Choroid plexus epithelial cell (primary cell): ENCODE measurements at regions not wholly inside any gene's neighbourhood (a gene's known extent, or its start where the extent isn't known, plus 50 kb on each side); places are given as distances from the start of the nearest gene placed in this dataset.

Experiments
- DNase-seq: peaks from one replicate; pipeline ENCODE4 v3.0.0-alpha.2; 2010; ENCODE audit warnings: low read depth
- H3K4me3 ChIP-seq: 2 replicates; pipeline ENCODE4 v1.5.1; 2011; ENCODE audit warnings: low read depth, mild to moderate bottlenecking, control low read depth, low read length, moderate library complexity
- TF ChIP-seq, protein P1 (sequence below): conservative IDR thresholded peaks from 2 replicates; pipeline ENCODE4 v1.5.1; 2011; ENCODE audit warnings: low read depth, mild to moderate bottlenecking, control low read depth, inconsistent platforms, low read length, moderate library complexity

DNA sequence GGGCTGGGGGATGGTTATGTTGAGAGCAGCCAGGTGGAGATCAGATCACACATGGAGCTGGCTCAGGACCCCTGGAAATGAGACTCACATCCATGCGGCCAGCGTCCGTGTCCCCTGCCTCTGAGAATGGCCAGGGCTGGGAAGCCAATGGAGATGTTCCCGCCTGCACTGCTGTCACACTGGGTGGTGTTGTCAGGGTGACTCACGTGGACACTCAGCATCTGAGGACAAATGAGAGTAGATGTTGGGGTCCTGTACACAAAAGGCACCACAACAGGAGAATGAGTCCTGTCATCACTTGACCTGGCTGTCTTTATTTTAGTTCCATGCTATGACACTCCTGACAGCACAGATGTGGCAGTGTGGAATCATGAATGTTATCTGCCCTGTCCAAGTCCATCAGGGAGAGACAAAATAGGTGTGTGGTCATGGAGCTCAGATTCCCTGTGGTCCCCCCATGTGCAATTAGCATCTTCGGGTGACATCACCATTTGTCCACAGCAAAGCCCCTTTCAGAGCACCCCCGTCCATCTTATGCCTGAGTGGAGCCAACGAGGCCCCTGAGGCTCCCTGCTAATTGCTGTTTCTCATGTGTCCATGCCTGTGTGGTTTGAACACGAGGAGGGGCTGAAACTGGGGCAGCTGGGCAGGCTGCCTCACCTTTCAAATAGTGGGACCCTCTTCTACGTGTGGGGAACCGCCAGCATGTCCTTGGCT, 393.5 kb downstream of the AACS start:
- TF ChIP-seq, protein P1, sequence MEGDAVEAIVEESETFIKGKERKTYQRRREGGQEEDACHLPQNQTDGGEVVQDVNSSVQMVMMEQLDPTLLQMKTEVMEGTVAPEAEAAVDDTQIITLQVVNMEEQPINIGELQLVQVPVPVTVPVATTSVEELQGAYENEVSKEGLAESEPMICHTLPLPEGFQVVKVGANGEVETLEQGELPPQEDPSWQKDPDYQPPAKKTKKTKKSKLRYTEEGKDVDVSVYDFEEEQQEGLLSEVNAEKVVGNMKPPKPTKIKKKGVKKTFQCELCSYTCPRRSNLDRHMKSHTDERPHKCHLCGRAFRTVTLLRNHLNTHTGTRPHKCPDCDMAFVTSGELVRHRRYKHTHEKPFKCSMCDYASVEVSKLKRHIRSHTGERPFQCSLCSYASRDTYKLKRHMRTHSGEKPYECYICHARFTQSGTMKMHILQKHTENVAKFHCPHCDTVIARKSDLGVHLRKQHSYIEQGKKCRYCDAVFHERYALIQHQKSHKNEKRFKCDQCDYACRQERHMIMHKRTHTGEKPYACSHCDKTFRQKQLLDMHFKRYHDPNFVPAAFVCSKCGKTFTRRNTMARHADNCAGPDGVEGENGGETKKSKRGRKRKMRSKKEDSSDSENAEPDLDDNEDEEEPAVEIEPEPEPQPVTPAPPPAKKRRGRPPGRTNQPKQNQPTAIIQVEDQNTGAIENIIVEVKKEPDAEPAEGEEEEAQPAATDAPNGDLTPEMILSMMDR = no peak
- no peak for DNase-seq
- no peak overlapping the region for H3K4me3 ChIP-seq

DNA sequence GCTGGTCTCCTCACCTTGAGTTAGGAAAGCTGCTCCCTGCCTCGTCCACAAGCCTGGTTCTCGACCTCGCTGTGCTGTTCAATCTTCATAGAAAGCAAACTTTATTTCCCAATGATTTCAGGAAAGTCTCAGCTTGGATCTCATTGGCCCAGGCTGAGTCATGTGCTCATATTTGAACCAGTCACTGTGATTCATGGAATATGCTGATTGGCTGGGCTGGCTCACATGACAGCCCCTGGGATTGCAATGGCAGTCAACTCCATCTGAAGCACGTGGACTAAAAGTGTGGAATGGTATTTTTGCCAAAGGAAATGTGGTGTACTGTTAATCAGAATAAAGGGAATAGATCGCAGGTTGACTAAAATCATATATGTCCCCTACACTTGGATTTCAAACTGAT, 396.6 kb downstream of the AACS start:
- H3K4me3 ChIP-seq = no peak overlapping the region
- DNase-seq = no peak
- TF ChIP-seq, protein P1 = no peak

DNA sequence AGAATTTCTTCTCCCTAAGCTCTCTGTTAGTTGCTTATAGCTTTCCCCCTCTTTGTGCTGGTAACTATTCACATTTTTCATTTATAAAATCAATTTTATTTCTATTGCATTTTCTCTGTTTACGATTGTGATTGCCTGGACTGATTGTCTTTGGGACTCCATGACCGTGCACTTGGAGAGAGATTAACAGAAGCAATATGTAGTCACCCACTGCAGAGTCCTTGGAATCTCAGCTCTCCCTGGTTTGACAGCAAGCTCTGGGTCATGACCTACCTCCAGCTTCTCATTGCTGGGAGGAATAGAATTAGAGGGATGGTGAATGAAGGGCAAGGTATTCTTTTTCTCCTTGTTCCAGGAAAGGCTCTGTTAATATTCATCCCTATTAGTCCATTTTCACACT, 398.2 kb downstream of the AACS start:
- TF ChIP-seq, protein P1 = no peak
- H3K4me3 ChIP-seq = no peak overlapping the region
- no peak for DNase-seq

DNA sequence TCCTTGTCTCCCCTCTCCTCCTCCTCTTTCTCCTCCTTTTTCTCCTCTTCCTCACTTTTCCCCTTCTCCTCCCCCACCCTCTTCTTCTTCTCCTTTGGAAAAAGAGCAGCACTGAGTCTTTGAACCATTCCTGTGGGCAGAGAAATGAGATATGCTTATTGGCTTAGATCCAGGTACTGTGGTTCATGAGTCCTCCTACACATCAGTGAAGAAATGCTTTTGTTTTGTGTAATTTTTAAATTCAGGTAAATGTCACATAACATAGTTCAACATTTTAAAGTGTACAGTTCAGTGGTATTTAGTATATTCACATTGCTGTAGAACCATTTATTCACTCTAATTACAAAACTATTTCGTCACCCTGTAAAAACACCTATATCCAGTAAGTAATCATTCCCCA, 402.1 kb downstream of the AACS start:
- no peak overlapping the region for H3K4me3 ChIP-seq
- TF ChIP-seq, protein P1 = no peak
- no peak for DNase-seq

DNA sequence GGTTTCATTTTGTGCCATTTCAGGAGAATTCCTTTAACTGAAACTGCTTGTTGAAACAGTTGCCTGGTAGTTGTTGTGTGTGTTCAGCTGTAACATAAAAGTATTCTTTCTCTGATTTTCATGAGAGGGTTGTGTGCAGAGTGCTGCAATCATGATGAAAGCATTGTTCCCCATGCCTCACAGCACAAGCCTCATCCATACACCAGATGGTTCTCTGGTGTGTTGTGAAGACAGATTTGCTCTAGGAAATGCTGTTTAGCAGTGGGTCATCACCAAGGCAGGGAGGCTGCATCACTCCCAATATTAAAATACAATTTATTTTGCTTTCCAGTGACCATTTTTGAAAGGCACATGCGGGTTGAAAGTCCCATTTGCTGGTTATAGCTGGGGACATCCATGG, 404.4 kb downstream of the AACS start:
- TF ChIP-seq, protein P1 = no peak
- DNase-seq = no peak
- no peak overlapping the region for H3K4me3 ChIP-seq

DNA sequence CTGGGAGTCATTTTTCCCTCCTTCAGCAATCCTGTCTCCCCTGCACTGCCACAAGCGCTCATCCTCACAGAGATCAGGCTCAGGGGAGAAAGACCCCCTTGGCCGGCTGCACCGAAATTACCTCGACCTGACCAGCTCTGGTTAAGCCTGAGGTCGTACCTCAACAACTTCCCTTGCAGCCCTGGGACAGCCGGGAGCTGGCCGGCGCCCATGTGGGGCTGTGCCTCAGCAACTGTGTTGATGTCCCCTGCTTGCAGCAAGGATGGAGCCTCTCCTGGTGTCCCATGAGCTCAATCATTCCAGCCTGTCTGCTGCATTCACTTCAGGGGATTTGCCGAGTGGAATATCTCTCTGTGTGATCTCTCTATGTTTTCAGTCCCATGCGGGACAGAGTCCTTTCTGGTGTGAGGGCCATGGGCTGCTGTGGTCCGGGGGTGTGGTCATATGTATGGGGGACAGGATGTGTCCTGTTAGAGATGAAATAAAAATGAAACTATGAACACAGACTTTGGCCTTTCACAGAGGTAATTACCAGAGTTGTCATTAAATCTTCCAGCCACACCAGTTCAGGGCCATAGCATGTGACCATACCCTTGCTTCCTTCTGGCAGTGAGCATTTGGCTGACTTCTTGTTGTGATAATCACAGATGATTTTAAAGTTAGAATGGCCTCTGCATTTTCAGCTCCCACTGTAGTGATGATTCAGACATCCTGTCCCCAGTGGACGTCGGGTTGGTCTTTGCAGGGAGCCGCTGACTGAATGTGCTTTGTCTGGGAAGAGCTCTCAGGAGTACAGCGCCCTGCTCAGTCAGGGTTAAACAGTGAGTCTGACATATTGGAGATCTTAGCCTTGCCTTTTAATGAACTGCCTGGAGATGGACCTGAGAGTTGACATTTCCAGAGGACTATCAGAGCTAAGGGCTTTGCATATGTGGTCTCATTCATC, 405.9 kb downstream of the AACS start:
- no peak overlapping the region for H3K4me3 ChIP-seq
- TF ChIP-seq, protein P1 = no peak
- DNase-seq = no peak

DNA sequence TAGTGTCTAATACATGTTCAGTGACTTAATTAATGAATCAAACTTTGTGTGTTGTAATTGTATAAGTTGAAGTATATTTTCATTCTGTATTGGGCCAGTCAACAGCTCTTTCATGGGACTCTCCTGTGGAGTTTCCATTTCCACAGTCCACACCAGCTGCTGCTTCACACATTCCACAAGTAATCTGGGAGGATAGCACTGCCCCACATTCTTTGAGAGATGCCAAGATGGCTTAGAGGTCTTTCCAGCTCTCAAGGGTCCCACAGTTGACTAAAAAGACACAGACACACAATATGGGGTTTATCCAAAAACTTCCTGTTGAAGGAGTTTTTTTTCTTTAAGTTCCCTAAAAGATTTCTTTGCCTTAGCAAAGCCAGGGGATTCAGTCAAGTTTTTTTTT, 408.3 kb downstream of the AACS start:
- TF ChIP-seq, protein P1 = no peak
- no peak overlapping the region for H3K4me3 ChIP-seq
- DNase-seq = no peak
